ENCODE measurements at regions not wholly inside any gene's neighbourhood (a gene's known extent, or its start where the extent isn't known, plus 50 kb on each side); places are given as distances from the start of the nearest gene placed in this dataset.
A peak's percentile ranks its signal among the peaks of the same experiment; 100 is the strongest.
"Not testable (repeated sequence)": the region's sequence is repeated elsewhere in the genome, so short reads cannot be mapped to it uniquely, and the experiment has no call there.

GRCh38 chr6:2355150-2355549, 109.7 kb upstream of the GMDS start:
- DNase-seq = no peak
- H3K27ac Mint-ChIP-seq = no peak overlapping the region
- no peaks in the 10 kb centered on the region for H3K36me3 Mint-ChIP-seq
- no peaks in the 10 kb centered on the region for H3K4me1 Mint-ChIP-seq
- H3K4me3 Mint-ChIP-seq = no peak overlapping the region
- no peaks in the 10 kb centered on the region for H3K9me3 Mint-ChIP-seq
- H3K27me3 Mint-ChIP-seq = no peaks in the 10 kb centered on the region

GRCh38 chr6:2354138-2354491, 108.7 kb upstream of the GMDS start:
- Mint-ChIP-seq H3K4me3 (no peak overlapping the region), H3K36me3 (no peaks in the 10 kb centered on the region), H3K9me3 (no peaks in the 10 kb centered on the region), H3K4me1 (no peaks in the 10 kb centered on the region), H3K27ac (no peak overlapping the region), H3K27me3 (no peaks in the 10 kb centered on the region)
- no peak for DNase-seq

- Mint-ChIP-seq H3K4me3 (no peak overlapping the region), H3K27me3 (no peaks in the 10 kb centered on the region), H3K9me3 (no peaks in the 10 kb centered on the region), H3K36me3 (no peaks in the 10 kb centered on the region), H3K4me1 (no peaks in the 10 kb centered on the region), H3K27ac (no peak overlapping the region)
- DNase-seq = peak; percentile 32
Observed at GRCh38 chr6:2353412-2354137, 108.2 kb upstream of the GMDS start.

GRCh38 chr6:2351807-2352431, 106.5 kb upstream of the GMDS start:
- no peak for DNase-seq
- Mint-ChIP-seq H3K4me1 (no peaks in the 10 kb centered on the region), H3K27ac (no peak overlapping the region), H3K4me3 (no peak overlapping the region), H3K9me3 (no peaks in the 10 kb centered on the region), H3K36me3 (no peaks in the 10 kb centered on the region), H3K27me3 (no peaks in the 10 kb centered on the region)

- no peaks in the 10 kb centered on the region for H3K27me3 Mint-ChIP-seq
- H3K27ac Mint-ChIP-seq = no peak overlapping the region
- no peaks in the 10 kb centered on the region for H3K36me3 Mint-ChIP-seq
- no peaks in the 10 kb centered on the region for H3K4me1 Mint-ChIP-seq
- no peak overlapping the region for H3K4me3 Mint-ChIP-seq
- H3K9me3 Mint-ChIP-seq = no peaks in the 10 kb centered on the region
- no peak for DNase-seq
Observed at GRCh38 chr6:2351090-2351489, 105.7 kb upstream of the GMDS start.

GRCh38 chr6:2346078-2346477, 100.7 kb upstream of the GMDS start:
- no peak for DNase-seq
- no peaks in the 10 kb centered on the region for H3K4me1 Mint-ChIP-seq
- H3K27me3 Mint-ChIP-seq = no peaks in the 10 kb centered on the region
- H3K9me3 Mint-ChIP-seq = peaks cover 14% of the 10 kb centered on the region
- peaks cover 7% of the 10 kb centered on the region for H3K36me3 Mint-ChIP-seq
- H3K4me3 Mint-ChIP-seq = no peak overlapping the region
- H3K27ac Mint-ChIP-seq = no peak overlapping the region

- Mint-ChIP-seq H3K4me3 (no peak overlapping the region), H3K27ac (no peak overlapping the region), H3K4me1 (no peaks in the 10 kb centered on the region), H3K27me3 (no peaks in the 10 kb centered on the region), H3K36me3 (peaks cover 7% of the 10 kb centered on the region), H3K9me3 (peaks cover 27% of the 10 kb centered on the region)
- no peak for DNase-seq
Observed at GRCh38 chr6:2344319-2344905, 99.0 kb upstream of the GMDS start.

GRCh38 chr6:2327591-2327990, 82.2 kb upstream of the GMDS start:
- peaks cover 60% of the 10 kb centered on the region for H3K36me3 Mint-ChIP-seq
- no peak overlapping the region for H3K4me3 Mint-ChIP-seq
- no peaks in the 10 kb centered on the region for H3K4me1 Mint-ChIP-seq
- H3K27ac Mint-ChIP-seq = no peak overlapping the region
- H3K9me3 Mint-ChIP-seq = peaks cover 36% of the 10 kb centered on the region
- no peaks in the 10 kb centered on the region for H3K27me3 Mint-ChIP-seq
- DNase-seq = no peak

- DNase-seq = no peak
- Mint-ChIP-seq H3K36me3 (peaks cover 54% of the 10 kb centered on the region), H3K27ac (no peak overlapping the region), H3K4me1 (no peaks in the 10 kb centered on the region), H3K27me3 (no peaks in the 10 kb centered on the region), H3K4me3 (no peak overlapping the region), H3K9me3 (peaks cover 45% of the 10 kb centered on the region)
Observed at GRCh38 chr6:2324166-2324953, 79.0 kb upstream of the GMDS start.

- H3K27me3 Mint-ChIP-seq, H3K27ac Mint-ChIP-seq, H3K4me3 Mint-ChIP-seq, DNase-seq, H3K4me1 Mint-ChIP-seq: not testable (repeated sequence)
- H3K36me3 Mint-ChIP-seq = peaks cover 36% of the 10 kb centered on the region
- H3K9me3 Mint-ChIP-seq = peaks cover 39% of the 10 kb centered on the region
Observed at GRCh38 chr6:2317498-2317897, 72.1 kb upstream of the GMDS start.

GRCh38 chr6:2314641-2315040, 69.2 kb upstream of the GMDS start:
- H3K4me1 Mint-ChIP-seq = no peaks in the 10 kb centered on the region
- H3K36me3 Mint-ChIP-seq = peaks cover 33% of the 10 kb centered on the region
- no peak overlapping the region for H3K4me3 Mint-ChIP-seq
- H3K27ac Mint-ChIP-seq = no peak overlapping the region
- H3K27me3 Mint-ChIP-seq = no peaks in the 10 kb centered on the region
- no peak for DNase-seq
- peaks cover 27% of the 10 kb centered on the region for H3K9me3 Mint-ChIP-seq

GRCh38 chr6:2310042-2310441, 64.6 kb upstream of the GMDS start:
- H3K27me3 Mint-ChIP-seq = no peaks in the 10 kb centered on the region
- H3K9me3 Mint-ChIP-seq = peaks cover 17% of the 10 kb centered on the region
- H3K27ac Mint-ChIP-seq = no peak overlapping the region
- no peaks in the 10 kb centered on the region for H3K4me1 Mint-ChIP-seq
- H3K36me3 Mint-ChIP-seq = peaks cover 18% of the 10 kb centered on the region
- no peak for DNase-seq
- no peak overlapping the region for H3K4me3 Mint-ChIP-seq

- no peaks in the 10 kb centered on the region for H3K4me1 Mint-ChIP-seq
- no peak overlapping the region for H3K27ac Mint-ChIP-seq
- H3K36me3 Mint-ChIP-seq = peaks cover 14% of the 10 kb centered on the region
- DNase-seq = no peak
- no peak overlapping the region for H3K4me3 Mint-ChIP-seq
- no peaks in the 10 kb centered on the region for H3K27me3 Mint-ChIP-seq
- peaks cover 13% of the 10 kb centered on the region for H3K9me3 Mint-ChIP-seq
Observed at GRCh38 chr6:2309122-2309521, 63.7 kb upstream of the GMDS start.

GRCh38 chr6:2307799-2308198, 62.4 kb upstream of the GMDS start:
- no peaks in the 10 kb centered on the region for H3K27me3 Mint-ChIP-seq
- peaks cover 9% of the 10 kb centered on the region for H3K36me3 Mint-ChIP-seq
- no peak overlapping the region for H3K4me3 Mint-ChIP-seq
- H3K27ac Mint-ChIP-seq = no peak overlapping the region
- no peaks in the 10 kb centered on the region for H3K4me1 Mint-ChIP-seq
- DNase-seq = no peak
- peaks cover 13% of the 10 kb centered on the region for H3K9me3 Mint-ChIP-seq

- H3K9me3 Mint-ChIP-seq = peaks cover 22% of the 10 kb centered on the region
Observed at GRCh38 chr6:2305951-2306350, 60.5 kb upstream of the GMDS start.

More at GRCh38 chr6:2305951-2306350, 60.5 kb upstream of the GMDS start:
- no peak for DNase-seq
- H3K4me1 Mint-ChIP-seq = no peaks in the 10 kb centered on the region
- H3K36me3 Mint-ChIP-seq = peaks cover 13% of the 10 kb centered on the region
- no peak overlapping the region for H3K27ac Mint-ChIP-seq
- no peak overlapping the region for H3K4me3 Mint-ChIP-seq
- H3K27me3 Mint-ChIP-seq = no peaks in the 10 kb centered on the region

Data from activated naive CD8-positive, alpha-beta T cell treated with anti-CD3 and anti-CD28 coated beads for 36 hours (primary cell).